Stimulated activated CD4-positive, alpha-beta T cell treated with anti-CD3 and anti-CD28 coated beads, Interleukin-15, amount 100 ng/mL, for 48 hours (primary cell): ENCODE measurements at regions not wholly inside any gene's neighbourhood (a gene's known extent, or its start where the extent isn't known, plus 50 kb on each side); places are given as distances from the start of the nearest gene placed in this dataset.

Experiments
- DNase-seq, 2 donors: peaks; one replicate each; pipeline ENCODE4 v3.0.0-alpha.2; 2020; ENCODE audit warnings: low read depth in 2 of 2

DNA sequence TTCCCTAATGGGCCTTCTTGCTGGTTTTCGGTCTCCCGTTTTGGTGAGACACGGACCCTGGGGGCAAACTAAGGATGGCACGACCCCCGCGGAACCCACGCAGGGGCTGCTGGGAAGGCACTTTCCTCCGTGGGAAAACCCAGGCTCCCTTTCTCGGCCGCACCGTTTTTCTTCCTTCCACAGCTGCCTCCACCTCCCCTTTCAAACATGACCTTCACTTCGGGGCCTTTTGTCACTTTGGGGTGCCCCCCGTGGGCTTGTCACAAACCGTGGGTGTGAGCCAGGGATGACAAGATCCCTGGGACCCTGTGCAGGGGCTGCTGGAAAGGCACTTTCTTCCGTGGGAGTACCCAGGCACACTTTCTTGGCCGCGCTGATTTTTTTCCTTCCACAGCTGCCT lies 268.7 kb downstream of the ALG10 start:
- DNase-seq = no peak

DNA sequence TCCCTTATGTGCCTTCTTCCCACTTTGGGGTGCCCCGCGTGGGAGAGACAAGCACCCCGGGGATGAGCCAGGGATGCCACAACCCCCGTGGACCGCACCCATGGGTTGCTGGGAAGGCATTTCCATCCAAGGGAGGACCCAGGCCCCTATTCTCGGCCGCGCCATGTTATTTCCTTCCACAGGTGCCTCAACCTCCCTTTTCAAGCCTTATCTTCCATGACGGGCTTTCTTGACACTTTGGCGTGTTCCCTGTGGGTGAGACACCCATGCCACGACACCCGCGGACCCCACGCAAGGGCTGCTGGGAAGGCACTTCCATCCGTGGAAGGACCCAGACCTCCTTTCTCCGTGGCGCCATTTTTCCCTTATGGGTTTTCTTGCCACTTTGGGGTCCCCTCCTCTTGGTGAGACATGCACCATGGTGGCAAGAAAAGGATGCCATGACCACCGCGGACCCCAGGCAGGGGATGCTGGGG lies 269.2 kb downstream of the ALG10 start:
- no peak for DNase-seq

DNA sequence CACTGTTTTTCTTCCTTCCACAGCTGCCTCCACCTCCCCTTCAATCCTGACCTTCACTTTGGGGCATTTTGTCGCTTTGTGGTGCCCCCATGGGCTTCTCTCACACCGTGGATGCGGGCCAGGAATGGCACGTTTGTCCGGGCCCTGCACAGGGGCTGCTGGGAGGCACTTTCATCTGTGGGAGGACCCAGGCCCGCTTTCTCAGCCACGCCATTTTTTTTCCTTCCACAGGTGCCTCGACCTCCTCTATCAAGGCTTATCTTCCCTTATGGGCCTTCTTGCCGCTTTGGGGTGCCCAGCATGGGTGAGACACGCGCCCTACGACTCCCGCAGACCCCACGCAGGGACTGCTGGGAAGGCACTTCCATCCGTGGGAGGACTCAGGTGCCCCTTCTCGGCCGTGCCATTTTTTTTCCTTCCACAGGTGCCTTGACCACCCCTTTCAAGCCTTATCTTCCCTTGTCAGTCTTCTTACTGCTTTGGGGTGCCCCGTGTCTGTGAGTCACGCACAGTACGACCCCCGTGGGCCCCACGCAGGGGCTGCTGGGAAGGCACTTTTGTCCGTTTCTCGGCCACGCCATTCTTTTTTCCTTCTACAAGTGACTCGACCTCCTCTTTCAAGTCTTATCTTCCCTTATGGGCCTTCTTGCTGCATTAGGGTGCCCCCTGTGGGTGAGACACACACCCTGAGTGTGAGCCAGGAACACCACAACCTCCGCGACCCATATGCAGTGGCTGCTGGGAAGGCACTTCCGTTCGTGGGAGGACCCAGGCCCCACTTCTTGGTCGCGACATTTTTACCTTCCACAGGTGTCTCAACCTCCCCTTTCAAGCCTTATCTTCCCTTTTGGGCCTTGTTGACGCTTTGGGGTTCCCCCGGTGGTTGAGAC lies 270.7 kb downstream of the ALG10 start:
- no peak for DNase-seq

DNA sequence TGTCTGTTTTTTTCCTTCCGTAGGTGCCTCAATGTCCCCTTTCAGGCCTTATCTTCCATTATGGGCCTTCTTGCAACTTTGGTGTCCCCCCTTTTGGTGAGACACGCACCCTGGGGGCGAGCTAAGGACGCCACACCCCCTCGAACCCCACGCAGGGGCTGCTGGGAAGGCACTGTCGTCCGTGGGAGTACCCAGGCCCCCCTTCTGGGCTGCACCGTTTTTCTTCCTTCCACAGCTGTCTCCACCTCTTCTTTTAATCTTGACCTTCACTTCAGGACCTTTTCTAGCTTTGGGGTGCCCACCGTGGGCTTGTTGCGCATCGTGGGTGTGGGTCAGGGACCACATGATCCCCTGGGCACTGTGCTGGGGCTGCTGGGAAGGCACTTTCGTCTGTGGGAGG lies 271.8 kb downstream of the ALG10 start:
- DNase-seq = no peak

DNA sequence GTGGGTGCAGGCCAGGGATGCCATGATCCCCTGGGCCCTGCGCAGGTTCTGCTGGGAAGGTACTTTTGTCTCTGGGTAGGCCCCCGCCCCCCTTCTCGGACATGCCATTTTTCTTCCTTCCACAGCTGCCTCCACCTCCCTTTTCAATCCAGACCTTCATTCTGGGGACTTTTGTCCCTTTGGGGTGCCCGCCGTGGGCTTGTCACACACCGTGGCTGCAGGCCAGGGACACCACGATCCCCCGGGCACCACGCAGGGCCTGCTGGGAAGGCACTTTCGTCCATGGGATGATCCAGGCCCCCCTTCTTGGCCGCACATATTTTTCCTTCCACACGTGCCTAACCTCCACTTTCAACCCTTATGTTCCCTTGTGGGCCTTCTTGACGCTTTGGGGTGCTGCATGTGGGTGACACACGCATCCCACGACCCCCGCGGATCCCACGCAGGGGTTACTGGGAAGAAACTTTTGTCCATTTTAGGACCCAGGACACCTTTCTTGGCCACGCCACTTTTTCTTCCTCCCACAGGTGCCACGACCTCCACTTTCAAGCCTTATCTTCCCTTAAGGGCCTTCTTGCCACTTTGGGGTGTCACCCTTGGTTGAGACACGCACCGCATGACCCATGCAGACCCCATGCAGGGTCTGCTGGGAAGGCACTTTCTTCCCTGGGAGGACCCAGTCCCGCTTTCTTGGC lies 272.5 kb downstream of the ALG10 start:
- DNase-seq = no peak

DNA sequence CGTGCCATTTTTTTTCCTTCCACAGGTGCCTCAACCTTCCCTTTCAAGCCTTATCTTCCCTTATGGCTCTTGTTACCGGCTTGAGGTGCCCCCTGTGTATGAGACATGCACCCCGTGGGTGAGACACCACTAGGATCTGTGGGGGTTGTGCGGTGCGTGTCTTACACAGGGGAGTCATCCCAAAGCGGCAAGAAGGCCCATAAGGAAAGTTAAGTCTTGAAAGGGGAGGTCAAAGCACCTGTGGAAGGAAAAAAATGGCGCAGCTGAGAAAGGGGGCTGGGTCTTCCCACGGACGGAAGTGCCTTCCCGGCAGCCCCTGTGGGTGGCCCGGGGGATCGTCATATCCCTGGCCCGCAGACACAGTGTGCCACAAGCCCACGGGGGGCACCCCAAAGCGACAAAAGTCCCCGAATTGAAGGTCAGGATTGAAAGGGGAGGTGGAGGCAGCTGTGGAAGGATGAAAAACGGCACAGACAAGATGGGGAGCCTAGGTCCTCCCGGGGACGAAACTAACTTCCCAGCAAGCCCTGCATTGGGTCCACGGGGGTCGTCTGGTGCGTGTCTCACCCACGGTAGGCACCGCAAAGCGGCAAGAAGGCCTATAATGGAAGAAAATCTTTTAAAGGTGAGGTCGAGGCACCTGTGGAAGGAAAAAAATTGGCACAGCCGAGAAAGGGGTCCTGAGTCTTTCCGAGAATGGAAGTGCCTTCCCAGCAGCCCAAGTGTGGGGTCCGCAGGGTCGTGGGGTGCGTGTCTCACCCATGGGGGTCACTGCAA lies 273.3 kb downstream of the ALG10 start:
- DNase-seq = no peak

DNA sequence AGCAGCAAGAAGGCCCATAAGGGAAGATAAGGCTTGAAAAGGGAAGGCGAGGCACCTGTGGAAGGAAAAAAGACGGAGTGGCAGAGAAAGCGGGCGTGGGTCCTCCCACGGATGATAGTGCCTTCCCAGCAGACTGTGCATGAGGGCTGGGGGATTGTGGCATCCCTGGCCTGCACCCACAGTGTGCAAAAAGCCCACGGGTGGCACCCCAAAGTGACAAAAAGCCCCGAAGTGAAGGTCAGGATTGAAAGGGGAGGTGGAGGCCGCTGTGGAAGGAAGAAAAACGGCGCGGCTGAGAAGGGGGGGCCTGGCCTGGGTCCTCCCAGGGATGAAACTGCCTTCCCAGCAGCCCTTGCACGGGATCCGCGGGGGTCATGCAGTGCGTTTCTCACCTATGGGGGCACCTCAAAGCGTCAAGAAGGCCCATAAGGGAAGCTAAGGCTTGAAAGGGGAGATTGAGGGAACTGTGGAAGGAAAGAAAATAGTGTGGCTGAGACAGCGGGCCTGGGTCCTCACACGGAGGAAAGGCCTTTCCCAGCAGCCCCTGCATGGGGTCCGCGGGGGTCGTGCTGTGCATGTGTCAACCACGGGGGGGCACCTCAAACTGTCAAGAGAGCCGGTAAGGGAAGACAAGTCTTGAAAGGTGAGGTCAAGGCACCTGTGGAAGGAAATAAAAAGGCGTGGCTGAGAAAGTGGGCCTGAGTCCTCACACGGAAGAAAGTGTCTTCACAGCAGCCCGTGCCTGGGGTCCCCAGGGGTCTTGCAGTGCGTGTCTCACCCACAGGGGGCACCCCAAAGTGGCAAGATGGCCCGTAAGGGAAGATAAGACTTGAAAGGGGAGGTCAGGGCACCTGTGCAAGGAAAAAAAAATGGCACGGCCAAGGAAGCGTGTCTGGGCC lies 274.1 kb downstream of the ALG10 start:
- DNase-seq = no peak

DNA sequence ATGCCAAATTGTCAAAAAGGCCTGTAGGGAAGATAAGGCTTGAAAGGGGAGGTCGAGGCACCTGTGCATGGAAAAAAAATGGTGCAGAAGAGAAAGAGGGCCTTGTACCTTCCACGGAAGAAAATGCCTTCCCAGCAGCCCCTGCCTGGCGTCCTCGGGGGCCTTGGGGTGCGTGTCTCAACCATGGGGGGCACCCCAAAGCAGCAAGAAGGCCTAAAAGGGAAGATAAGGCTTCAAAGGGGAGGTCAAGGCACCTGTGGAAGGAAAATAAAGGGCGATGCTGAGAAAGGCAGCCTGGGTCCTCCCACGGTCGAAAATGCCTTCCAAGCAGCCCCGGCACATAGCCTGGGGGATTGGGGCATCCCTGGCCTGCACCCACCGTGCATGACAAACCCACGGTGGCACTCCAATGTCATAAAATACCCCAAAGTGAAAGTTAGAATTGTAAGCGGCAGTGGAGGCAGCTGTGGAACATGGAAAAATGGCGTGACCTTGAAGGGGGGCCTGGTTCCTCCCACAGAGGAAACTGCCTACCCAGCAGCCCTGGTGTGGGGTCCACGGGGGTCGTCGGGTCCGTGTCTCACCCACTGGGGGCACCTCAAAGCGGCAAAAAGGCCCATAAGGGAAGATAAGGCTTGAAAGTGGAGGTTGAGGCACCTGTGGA lies 275.0 kb downstream of the ALG10 start:
- DNase-seq = no peak

DNA sequence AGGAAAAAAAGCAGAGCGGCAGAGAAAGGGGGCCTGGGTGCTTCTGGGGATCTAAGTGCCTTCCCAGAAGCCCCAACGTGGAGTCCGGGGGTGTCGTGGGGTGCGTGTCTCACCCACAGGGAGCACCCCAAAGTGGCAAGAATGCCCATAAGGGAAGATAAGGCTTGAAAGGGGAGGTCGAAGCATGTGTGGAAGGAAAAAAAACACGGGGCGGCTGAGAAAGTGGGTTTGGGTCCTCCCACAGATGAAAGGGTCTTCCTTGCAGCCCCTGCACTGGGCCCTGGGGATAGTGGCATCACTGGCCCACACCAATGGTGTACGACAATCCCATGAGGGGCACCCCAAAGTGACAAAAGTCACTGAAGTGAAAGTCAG lies 275.5 kb downstream of the ALG10 start:
- no peak for DNase-seq

DNA sequence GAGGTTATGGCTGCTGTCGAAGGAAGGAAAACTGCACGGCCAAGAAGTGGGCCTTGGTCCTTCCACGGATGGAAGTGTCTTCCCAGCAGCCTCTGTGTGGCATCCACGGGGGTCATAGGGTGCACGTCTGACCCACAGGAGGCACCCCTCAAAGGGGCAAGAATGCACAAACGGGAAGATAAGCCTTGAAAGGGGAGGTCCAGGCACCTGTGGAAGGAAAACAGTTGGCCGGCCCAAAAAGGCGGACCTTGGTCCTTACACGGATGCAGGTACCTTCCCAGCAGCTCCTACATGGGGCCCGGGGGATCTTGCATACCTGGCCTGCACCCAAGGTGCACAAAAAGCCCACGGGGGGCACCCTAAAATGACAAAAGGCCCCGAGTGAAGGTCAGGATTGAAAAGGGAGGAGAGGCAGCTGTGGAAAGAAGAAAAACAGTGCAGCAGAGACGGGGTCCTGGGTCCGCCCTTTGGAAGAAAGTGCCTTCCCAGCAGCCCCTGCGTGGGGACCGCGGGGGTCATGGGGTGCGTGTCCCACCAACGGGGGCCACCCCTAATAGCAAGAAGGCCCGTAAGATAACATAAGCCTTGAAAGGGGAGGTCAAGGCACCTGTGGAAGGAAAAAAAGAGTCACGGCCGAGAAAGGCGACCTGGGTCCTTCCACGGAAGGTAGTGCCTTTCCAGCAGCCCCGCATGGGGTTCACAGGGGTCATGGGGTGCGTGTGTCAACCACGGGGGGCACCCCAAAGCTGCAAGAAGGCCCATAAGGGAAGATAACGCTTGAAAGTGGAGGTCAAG lies 276.1 kb downstream of the ALG10 start:
- no peak for DNase-seq

DNA sequence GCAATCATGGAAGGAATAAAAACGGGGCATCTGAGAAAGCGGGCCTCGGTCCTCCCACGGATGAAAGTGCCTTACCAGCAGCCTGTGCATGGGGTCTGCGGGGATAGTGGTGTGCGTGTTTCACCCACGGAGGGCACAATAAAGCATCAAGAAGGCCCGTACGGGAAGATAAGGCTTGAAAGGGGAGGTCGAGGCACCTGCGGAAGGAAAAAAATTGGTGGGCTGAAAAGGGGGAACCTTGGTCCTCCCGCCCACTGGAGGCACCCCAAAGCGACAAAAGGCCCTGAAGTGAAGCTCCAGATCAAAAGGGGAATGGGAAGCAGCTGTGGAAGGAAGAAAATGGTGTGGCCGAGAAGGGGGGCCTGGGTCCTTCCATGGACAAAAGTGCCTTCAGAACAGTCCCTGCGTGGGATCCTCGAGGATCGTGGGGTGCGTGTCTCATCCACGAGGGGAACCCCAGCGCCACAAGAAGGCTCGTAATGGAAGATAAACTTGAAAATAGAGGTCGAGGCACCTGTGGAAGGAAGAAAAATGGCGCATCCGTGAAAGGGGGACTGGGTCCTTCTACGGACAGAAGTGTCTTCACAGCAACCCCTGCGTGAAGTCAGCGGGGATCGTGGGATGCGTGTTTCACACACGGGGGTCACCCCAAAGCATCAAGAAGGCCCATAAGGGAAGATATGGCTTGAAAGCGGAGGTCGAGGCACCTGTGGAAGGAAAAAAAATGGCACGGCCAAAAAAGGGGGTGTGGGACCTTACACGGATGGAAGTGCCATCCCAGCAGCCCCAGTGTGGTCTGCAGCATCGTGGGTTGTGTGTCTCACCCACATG lies 276.9 kb downstream of the ALG10 start:
- DNase-seq = no peak

DNA sequence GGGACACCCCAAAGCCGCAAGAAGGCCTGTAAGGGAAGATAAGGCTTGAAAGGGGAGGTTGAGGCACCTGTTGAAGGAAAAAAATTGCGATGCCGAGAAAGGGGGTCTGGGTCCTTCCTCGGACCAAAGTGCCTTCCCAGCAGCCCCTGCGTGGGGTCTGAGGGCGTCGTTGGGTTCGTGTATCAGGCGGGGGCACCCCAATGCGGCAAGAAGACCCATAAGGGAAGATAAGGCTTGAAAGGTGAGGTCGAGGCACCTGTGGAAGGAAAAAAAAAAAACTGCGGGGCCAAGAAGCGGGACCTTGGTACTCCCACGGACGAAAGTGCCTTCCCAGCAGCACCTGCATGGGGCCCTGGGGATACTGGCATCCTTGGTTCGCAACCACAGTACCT lies 277.5 kb downstream of the ALG10 start:
- no peak for DNase-seq

DNA sequence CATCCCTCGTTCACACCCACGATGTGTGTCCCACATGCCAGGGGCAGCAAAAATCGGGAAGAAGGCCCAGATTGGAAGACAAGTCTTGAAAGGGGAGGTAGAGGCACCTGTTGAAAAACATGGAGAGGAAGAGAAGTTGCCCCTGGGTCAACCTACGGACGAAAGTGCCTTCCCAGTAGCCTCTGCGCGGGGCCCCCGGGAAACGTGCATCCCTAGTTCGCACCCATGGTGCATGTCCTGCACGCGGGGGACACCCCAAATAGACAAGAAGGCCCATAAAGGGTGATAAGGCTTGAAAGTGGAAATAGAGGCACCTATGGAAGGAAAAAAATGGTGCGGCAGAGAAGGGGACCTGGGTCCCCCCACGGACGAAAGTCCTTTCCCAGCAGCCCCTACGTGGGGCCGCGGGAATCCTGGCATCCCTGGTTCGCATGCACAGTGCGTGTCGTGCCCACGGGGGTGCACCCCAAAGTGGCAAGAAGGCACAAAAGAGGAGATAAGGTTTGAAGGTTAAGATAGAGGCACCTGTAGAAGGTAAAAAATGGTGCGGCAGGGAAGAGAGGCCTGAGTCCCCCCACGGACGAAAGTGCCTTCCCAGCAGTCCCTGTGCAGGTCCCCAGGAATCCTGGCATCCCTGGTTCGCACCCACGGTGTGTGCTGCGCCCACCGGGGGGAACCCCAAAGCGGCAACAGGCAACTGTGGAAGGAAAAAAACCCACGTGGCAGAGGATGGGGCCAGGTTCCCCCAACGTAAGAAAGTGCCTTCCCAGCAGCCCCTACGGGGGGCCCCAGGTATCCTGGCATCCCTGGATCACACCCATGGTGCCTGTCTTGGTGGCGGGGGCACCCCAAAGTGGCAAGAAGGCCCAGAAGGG lies 278.3 kb downstream of the ALG10 start:
- no peak for DNase-seq

DNA sequence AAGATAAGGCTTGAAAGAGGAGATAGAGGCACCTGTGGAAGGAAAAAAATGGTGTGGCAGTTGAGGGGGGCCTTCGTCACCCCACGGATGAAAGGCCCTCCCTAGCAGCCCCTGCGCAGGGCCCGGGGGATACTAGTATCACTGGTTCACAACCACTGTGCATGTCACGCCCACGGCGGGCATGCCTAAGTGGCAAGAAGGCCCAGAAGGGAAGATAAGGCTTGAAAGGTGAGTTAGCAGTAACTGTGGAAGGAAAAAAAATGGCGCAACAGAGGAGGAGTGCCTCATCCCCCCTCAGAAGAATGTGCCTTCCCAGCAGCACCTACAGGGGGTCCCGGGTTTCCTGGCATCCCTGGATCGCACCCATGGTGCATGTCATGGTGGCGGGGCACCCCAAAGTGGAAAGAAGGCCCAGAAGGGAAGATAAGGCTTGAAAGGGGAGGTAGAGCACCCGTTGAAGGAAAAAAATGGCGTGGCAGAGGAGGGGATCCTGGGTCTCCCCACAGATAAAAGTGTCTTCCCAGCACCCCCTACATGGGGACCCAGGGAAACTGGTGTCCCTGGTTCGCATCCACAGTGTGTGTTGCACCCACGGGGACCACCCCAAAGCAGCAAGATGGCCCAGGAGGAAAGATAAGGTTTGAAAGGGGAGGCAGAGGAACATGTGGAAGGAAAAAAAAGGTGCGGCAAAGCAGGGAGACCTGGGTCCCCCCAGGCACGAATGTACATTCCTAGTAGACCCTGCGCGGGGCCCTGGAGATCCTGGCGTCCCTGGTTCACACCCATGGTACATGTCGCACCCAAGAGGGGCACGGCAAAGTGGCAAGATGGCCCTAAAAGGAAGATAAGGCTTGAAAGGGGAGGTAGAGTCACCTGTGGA lies 279.2 kb downstream of the ALG10 start:
- DNase-seq = no peak

DNA sequence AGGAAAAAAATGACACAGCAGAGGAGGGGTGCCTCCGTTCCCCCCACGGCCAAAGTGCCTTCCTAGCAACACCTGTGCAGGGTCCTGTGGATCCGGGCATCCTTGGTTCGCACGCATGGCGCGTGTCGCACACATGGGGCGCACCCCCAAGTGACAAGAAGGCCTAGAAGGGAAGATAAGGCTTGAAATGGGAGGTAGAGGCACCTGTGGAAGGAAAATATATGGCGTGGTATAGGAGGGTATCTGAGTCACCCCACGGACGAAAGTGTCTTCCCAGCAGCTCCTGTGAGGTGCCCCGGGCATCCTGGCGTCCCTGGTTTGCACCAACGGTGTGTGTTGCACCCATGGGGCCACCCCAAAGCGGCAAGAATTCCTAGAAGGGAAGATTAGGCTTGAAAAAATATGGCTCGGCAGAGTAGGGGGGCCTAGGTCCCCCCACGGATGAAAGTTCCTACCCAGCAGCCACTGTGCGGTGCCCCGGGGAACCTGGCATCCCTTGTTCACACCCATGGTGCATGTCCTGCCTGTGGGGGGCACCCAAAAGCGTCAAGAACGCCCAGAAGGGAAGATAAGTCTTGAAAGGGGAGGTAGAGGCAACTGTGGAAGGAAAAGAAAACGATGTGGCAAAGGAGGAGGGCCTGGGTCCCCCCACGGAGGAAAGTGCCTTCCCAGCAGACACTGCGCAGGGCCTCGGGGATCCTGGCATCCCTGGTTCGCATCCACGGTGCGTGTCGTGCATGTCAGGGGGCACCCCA lies 280.0 kb downstream of the ALG10 start:
- no peak for DNase-seq

DNA sequence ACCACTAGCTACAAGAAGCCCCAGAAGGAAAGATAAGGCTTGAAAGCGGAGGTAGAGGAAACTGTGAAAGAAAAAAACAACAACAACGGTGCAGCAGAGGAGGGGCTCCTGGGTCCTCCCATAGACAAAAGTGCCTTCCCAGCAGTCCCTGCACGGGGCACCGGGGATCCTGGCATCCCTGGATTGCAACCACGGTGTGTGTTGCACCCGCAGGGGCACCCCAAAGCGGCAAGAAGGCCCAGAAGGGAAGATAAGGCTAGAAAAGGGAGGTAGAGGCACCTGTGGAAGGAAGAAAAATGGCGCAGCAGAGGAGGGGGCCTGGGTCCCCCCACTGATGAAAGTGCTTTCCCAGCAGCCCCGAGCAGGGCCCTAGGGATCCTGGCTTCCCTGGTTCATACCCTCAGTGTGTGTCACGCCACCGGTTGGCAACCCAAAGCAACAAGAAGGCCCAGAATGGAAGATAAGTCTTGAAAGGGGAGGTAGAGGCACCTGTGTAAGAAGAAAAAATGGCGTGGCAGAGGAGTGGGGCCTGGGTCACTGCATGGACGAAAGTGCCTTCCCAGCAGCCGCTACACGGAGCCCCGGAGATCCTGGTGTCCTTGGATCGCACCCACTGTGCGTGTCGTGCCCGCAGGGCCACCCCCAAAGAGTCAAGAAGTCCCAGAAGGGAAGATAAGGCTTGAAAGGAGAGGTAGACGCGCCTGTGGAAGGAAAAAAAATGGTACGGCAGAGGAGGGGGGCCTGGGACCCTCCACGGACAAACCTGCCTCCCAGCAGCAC lies 281.0 kb downstream of the ALG10 start:
- no peak for DNase-seq
